ELF-1 (cell line): ENCODE measurements at regions not wholly inside any gene's neighbourhood (a gene's known extent, or its start where the extent isn't known, plus 50 kb on each side); places are given as distances from the start of the nearest gene placed in this dataset.

ENCODE experiments used
- DNase-seq: peaks from one replicate; pipeline ENCODE4 v3.0.0-alpha.2; 2016; ENCODE audit warnings: low read depth, low spot score

DNA sequence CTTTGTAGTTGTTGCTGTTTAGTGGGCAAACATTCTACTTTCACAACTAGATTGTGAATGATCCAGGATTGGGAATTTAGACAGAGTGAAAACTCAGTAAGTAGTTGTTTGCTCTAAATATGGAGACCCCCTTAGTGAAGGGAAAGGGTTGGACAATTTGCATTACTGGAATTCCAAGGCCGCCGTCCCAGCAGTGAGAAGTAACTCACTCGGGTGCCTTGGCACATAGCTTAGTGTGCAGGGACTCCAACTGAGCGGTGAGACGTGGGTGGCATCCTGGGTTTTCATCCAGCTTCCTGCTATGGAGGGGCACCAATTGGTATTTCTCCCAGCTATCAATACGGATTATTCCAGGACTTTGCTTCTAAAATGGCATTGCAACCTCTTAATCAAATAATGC, 69.7 kb upstream of the FCN1 start:
- no peak for DNase-seq

DNA sequence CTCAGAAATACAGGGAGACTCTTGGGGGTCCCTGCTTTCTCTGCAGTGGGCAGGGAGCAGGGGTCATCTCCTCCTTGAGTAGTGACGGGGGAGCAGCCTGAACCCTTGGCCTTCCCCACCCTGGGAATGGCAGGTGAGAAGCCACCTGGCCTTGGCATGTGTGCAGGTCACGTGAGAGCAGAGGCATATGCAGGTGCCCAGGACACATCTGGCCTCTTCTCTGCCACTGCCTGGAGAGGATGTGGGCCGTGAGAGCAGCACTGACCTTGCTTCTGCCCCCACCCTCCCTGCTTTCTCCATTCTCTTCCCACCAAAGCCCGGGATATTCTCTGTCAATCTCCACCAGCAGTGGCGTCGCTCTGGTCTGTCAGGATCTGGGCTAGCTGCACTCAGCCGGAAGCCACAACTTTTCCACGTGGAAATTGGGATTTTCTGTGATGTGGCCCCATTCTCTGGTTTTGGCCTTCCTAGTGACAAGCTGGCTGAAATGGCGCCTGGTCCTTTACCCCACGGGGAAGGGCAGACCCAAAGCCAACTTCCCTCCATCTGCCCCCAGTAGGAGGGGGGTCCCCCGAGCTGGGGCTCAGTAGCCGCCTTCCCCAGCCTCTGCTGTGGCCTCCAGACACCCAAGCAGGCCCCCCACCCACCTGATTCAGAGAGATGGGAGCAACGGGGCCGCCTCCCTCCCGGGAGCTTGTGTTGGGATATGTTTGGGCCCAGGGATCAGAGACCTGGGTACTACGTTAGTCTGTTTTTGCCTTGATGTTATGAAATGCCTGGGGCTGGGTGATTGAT, 70.4 kb upstream of the FCN1 start:
- no peak for DNase-seq

DNA sequence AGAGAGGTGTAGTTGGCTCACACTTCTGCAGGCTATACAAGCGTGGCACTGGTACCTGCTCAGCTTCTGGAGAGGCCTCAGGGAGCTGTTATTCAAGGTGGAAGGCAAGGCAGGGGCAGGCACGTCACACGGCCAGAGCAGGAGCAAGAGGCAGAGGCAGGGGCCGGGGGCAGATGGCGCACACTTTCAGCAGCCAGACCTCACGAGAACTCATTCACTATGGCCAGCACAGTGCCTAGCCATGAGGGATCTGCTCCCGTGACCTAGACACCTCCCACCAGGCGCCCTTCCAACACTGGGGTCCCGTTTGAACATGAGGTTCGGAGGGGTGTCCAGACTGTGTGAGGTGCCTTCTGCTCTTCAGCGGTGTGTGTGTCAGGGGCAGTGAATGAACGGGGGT, 71.0 kb upstream of the FCN1 start:
- DNase-seq: no peak

DNA sequence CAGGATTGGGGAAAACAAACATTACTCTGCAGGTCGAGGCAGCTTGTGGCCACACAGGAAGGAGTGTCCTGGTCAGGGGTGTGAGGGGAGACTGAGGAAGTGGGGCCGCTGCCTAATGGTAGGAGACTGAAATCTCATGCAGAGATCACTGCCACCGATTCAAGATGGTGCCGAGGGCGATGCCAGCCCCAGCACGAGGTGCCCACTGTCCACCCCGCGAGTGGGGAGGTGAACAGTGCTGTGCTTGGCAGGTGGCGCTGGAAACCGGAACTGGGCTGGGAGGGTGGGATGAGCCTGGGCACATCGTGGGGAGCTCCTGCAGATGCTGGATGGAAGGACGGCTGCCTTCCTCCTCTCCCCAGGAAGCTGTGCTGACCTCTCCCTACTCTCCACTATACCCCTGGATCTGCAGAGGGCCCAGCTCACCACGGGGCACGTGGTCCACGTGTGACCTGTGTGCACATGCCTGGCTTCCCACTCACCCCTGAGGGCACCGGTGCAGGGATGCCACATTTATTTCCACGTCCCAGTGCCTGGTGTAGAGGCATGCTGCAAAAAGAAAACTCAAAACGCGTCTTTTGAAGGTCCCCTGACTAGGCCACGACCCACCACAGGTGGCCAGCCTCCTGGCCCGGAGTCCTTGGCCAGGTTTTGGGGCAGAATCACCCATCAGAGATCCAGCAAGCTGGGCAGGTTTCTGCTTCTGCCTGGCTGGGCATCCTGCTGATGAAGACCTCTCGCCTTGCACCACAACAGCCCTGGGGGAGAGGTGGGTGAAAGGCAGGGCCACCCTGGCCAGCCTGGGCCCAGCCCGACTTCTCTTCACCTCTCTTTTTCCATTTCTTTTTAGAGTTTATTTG, 71.7 kb upstream of the FCN1 start:
- no peak for DNase-seq

DNA sequence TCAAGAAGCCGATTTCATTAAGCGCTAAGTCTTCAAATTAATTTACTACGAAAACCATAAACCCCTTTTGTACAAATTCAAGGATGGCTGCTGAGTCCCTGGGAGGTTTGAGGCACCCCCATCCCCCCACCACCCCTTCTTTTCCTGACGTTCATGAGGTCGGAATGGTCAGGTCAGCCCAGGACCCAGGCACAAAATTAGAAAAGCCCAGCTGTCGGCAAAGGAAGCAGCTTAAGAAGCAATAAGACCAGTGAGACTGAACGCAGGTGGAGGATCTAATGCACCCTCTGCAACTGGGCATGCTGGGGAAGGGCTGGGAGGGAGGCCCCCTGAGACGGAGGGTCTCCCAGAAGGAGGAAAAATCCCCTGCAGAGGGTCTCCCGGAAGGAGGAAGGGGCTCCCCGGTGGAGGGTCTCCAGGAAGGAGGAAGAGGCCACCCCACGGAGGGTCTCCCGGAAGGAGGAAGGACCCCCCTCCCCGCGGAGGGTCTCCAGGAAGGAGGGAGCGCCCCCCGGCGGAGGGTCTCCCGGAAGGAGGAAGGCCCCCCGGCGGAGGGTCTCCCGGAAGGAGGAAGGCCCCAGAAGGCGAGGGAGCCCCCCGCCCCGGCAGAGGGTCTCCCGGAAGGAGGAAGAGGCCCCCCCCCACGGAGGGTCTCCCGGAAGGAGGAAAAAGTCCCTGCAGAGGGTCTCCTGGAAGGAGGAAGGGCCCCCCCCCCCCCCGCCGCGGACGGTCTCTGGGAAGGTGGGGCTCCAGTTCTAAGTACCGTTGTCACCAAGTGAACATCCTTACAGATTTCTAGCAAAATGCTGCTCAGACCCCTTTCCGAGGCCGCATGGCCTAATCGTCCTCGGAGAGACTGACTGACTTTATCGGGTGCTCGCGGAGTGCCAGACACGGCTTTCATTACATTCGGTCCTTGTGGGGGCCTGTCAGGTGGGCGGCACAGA, 74.4 kb upstream of the FCN1 start:
- no peak for DNase-seq

DNA sequence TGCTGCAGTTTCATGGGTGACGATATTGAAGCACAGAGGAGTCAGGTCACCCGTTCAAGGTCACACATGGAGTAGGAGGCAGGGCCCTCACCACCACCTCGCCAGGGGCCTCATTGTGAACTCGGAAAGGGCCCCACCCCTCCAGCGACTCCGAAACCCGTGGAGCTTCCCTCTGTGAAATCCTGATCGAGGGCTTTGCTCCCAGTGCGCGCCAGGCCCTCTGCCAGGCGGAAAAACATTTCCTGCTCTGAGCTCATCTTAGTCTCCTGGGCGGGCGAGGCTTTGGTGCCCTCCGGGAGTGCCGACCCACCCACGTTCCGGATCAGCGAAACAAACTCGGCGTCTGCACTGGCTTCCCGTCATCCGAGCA, 75.0 kb upstream of the FCN1 start:
- no peak for DNase-seq

DNA sequence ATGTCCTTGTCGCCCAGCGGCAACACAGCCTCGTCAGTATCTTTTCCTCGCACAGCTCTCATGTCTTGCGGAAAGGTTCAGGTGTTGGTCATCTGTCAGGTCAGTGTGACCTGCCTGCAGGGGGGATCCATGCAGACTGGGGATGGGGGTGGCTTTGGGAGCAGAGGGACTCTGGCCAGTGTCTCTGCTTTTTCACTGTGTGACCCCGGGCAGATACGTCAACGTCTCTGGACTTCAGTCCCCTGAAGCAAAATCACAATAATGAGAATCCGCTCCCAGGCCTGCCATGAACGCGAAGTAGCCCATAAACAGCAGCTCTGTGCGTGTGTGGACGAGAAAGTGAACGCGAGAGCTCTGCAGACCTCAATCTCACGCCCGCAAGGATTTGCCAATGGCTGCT, 75.7 kb upstream of the FCN1 start:
- no peak for DNase-seq

DNA sequence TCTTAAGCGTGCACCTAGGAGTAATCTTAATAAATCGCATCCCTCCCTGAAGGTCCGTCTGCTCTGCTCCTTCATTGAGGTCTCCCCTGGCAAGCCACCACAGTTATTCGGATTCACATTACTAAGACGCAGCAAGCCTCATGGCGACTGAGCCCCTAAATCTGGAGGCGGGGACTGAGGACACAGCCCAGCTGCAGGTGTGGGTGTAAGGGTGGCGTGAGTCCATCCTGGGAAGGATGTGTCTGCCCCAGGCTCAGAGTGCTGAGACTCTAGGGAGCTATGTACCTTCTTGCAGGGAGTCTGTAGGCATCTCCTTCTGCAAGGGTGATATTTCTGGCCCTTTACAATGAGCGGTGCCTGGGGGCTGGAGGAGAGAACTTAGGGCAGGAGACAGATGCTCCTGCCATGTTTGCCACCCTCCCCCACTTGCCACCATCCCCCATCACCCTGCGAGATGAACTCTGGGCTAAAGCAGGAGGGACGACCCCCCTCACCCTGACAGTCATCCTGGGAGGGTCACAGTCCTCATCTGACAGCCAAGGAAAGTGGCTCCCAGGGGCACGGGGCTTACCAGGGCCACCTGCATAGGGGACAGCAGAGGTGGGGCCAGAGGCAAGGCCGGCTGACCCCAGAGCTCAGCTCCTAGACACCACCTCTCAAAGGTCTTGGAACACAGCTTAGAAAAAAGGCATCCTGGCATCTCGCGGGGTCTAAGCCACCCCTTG, 76.4 kb upstream of the FCN1 start:
- no peak for DNase-seq

DNA sequence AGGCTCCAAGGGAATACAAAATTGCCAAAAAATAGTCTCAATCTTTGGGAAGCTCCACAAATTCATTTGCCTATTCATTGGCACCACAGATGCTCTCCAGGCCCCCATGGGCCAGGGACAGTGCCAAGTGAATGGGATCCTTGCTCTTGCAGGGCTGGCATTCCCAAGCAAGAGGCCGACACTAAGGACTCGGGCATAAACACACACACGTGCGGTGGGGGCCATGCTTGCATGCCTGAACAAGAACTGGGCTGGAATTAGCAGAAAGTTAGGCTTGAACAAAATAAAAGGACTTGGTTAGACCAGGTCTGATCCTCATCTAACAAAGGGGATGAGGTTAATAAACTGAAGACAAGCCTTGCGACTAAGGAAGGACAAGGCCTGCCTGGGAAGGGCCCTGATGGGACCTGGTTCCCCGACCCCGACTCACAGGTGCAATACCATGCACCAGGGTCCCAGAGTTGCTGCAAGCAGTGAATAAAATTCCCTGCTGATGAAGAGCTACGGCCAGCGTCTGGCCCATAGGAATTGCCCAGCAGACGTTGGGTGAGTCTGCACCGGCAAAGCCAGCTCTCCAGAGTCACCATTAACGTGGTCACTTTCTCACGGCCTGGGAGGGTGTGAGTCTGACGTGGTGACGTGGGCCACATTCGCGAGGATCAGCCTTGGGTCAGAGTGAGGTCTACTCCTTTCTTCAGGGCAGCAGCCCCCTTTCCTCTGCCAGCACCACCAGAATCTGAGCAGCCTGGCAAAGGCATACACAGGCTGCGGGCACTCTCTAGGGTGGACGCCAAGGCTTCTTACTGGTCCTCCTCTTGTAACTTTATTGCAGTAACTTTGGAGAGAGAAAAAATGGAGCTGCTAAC, 77.4 kb upstream of the FCN1 start:
- no peak for DNase-seq

DNA sequence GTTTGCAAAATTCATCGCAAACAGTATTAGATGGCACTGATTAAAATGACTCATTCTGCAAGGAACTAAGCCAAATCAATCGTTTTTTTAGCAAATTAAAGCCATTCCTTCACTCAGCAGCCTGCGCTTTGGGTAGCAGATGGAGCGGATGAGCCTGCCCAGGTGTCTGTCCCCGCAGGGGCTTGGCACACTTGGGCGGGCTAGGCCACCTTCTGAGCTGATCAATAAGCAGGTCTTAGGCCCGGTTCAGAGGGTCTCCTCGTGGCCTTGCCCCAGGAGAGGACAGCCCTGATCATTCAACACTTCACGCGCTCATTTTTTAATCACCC, 78.0 kb upstream of the FCN1 start:
- no peak for DNase-seq

DNA sequence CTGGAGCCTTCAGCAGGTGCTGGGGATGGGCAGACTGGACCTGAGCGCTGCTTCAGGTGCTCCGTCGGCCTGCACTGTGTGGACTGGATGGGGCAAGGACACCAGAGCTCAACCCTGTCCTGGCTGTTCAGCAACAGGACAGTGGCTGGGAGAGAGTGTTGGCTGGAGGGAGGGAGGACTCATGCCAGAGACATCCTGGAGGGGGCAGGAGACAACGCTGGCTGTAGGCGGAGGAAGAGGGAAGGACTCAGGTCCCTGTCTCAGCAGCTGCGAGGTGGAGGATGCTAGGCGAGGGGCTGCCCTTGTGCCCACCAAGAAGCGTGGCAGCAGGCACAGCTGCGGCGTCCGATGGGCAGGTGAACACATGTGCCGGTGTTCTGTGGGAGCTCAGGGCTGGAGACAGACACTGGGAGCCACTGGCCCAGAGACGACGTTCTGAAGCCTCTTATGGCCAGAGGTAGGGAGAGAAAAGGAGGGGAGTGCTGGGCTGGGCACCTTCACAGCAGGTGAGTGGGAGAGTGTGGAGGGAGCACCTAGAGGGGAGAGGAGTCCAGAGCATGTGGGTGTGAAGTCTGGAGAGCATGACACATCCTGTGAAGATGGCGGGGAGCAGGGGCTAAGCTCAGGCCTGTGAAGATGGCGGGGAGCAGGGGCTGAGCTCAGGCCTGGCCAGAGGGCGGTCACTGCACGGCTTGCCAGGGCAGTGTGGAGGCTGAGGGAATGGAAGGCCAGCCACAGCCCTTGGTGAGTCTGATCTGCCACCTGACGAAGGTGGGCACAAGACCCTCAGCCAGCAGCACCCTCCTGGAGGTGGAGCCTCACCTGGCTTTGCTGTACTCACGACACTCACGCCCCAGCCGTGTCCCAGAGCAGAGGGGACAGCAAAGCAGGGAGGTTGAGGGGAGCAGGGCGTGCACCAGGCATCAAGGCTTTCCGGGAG, 79.1 kb upstream of the FCN1 start:
- no peak for DNase-seq

DNA sequence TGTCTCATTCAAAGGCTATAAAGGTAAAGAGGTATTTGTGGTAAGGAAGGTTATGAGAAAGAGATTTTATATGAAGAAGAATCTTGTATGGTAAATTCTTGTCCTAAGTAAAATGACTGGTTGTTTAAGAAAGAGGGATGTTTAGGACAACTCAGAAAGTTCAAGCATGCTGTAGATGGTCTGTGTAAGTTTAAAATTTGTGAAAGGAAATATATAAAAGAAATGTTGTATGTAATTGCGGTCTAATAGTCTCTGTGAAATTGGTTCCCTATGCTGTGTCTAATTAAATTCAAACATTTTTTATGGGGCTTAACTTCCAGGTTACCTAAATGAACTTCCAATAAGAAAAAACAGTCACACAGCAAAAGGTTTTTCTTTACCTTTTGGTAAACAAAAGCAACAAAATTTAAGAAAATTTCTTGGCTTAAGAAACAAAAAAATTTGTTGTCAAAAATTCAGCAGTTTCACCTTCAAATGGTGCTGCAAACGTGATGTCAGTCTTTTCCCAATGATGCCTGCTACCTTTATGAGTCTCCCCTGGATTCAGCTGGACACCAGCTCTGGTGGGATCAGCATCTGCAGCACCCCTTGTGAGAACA, 83.0 kb upstream of the FCN1 start:
- DNase-seq: no peak

DNA sequence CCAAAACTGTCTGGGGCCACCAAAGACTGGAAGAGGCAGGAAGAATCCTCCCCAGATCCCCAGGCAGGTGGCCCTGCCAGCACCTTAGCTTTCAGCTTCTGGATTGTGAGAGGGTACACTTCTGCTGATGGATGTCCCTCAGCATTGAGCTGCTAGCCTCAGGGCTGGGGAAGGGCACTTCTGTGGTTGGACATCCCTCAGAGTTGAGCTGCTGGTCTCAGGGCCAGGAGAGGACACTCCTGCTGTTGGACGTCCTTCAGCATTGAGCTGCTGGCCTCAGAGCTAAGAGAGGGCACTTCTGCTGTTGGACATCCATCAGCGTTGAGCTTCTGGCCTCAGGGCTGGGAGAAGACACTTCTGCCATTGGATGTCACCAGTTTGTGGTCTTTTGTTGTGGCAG, 83.8 kb upstream of the FCN1 start:
- DNase-seq: no peak

DNA sequence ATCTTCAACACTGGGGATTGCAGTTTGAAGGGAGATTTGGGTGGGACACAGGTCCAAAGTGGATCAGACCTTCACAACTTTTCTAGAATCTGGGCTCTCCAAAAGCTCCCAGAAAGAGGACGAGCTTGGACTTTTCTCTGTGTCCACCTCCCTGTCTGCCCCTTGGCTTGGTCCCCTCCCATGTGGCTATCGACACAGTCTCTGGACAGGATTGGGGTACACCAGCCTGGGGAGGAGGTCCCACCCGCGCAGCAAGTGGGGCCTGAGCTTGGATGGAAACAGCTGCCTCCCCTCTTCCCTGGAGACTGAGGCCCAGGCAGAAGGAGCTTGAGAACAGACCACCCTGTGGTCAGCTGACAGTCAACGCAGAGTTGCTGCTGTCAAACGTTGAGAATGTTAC, 84.6 kb upstream of the FCN1 start:
- no peak for DNase-seq

DNA sequence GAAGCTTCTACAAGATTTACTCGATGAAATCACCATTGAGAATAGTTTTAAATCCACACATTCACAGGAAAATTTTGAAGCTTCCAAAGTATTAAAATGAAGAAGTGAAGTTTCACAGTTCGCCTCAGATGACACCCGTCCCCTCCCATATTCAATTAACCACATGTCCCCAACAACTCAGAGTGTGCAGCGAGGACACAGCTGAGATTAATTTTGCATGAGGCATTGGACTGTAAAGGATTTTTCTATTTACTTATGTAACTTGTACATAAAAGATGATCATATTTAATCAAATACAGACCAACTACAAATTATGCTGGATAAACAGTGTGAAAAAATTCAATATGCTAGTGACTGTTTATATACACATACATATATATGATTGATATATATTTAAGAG, 84.7 kb upstream of the OLFM1 start:
- no peak for DNase-seq

DNA sequence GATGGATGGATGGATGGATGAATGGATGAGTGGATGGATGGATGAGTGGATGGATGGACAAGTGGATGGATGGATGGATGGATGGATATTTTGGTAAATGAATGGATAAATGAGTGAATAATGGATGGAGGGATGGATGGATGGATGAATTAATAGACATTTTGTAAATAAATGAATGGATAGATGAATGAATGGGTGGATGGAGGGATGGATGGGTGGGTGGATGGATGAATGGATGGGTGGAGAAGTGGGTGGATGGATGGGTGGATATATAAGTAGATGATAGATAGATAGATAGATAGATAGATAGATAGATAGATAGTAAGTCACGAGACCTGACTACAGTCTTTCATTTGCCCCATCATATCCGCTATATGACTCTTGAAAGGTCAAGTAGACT, 82.7 kb upstream of the OLFM1 start:
- no peak for DNase-seq

DNA sequence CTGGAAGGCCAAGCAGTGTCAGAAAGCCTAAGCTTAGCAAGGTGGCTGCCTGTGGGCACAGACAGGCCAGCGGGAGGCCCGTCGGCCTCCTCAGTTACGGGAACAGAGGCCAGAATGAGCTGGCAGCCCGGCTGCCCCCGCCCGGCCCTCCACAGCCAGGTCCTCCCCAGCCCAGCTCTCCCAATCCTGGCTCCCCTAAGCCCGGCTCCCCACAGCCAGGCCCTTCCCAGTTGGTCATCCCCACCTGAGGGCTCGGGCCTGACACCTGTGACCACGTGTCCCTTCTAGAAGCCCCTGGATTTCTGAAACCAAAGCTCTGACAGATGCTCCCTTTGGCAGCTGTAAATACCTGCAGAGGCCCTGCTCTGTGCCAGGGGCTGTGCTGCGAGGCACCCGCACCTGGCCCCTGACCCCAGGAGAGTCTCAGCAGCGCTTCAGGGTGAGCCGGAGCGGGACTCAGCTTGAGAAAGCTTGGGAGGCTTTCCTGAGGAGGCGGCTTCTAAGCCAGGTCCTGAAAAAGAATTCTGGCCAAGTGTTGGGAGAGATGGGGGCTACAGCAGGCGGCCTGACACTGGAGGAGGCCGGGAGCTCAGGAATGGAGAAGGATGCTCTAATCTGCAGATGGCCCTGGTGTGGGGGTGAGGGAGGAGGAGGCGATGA, 80.4 kb upstream of the OLFM1 start:
- no peak for DNase-seq

DNA sequence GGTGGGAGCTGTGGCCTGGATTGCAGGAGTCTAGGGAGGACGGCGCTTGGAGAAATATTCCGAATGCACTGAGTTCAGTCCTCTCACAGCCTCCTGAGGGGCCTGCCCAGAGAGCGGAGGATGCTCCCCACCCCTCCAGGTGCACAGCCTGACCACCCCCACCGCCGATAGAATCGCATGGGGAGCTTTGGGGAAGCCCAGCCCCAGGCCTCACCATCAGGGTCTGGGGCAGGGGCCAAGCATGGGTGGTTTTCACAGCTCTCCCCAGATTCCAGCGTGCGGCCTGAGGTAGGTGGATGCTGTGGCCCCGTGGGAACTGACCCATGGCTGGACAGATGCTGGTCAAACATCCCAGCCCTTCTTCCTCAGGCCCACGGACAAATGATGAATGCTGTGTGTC, 79.9 kb upstream of the OLFM1 start:
- no peak for DNase-seq

DNA sequence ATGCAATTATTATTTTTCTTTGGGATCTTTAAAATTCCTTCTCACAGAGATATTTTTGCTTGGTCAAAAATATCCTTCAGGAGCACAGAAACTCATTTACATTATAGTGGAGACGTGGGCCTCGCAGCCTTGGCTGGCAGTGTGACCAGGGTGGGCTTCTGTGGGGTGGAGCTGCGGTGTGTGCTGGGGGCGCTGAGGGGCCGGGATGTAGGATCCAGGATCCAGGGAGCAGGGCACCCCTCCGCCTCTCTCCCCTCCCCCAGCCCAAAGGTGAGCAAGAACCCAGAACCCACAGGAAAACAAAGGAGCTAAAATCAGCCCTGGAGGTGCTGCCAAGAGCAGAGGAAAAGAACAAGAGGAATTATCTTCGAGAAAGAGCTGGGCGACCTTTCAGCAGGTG, 79.1 kb upstream of the OLFM1 start:
- no peak for DNase-seq
